ENCODE measurements at regions not wholly inside any gene's neighbourhood (a gene's known extent, or its start where the extent isn't known, plus 50 kb on each side); places are given as distances from the start of the nearest gene placed in this dataset.
"Not testable (repeated sequence)": the region's sequence is repeated elsewhere in the genome, so short reads cannot be mapped to it uniquely, and the experiment has no call there.

- DNase-seq (ENCODE audit: low read depth in 1 of 2, low spot score in 1 of 2) = no peak
- H3K27ac ChIP-seq = no peak overlapping the region
- TF ChIP-seq CTCF (IDR thresholded peaks at IDR 0.05; ENCODE audit: low read depth, low read length) = no peak
- no peak overlapping the region for H3K4me3 ChIP-seq
- no peaks in the 10 kb centered on the region for H3K4me1 ChIP-seq (ENCODE audit: low read depth)
- no peaks in the 10 kb centered on the region for H3K36me3 ChIP-seq
- no peaks in the 10 kb centered on the region for H3K27me3 ChIP-seq
- H3K9me3 ChIP-seq (ENCODE audit: low read depth) = no peaks in the 10 kb centered on the region
These were observed 75.0 kb upstream of the XPA start for GRCh38 chr9:97772145-97772544.

GRCh38 chr9:97773091-97773490 lies 76.0 kb upstream of the XPA start:
- no peaks in the 10 kb centered on the region for H3K4me1 ChIP-seq (ENCODE audit: low read depth)
- H3K27ac ChIP-seq = no peak overlapping the region
- no peaks in the 10 kb centered on the region for H3K27me3 ChIP-seq
- H3K9me3 ChIP-seq (ENCODE audit: low read depth) = no peaks in the 10 kb centered on the region
- TF ChIP-seq CTCF (IDR thresholded peaks at IDR 0.05; ENCODE audit: low read depth, low read length) = no peak
- no peak overlapping the region for H3K4me3 ChIP-seq
- DNase-seq (ENCODE audit: low read depth in 1 of 2, low spot score in 1 of 2) = no peak
- no peaks in the 10 kb centered on the region for H3K36me3 ChIP-seq

GRCh38 chr9:97773723-97774122 lies 76.6 kb upstream of the XPA start:
- no peaks in the 10 kb centered on the region for H3K27me3 ChIP-seq
- no peak for TF ChIP-seq CTCF (IDR thresholded peaks at IDR 0.05; ENCODE audit: low read depth, low read length)
- H3K36me3 ChIP-seq = no peaks in the 10 kb centered on the region
- DNase-seq (ENCODE audit: low read depth in 1 of 2, low spot score in 1 of 2) = peak in 1 of 2 donors; percentile 55
- no peak overlapping the region for H3K4me3 ChIP-seq
- no peaks in the 10 kb centered on the region for H3K9me3 ChIP-seq (ENCODE audit: low read depth)
- H3K27ac ChIP-seq = no peak overlapping the region
- no peaks in the 10 kb centered on the region for H3K4me1 ChIP-seq (ENCODE audit: low read depth)

GRCh38 chr9:97774673-97775072 lies 77.5 kb upstream of the XPA start:
- no peak overlapping the region for H3K27ac ChIP-seq
- no peaks in the 10 kb centered on the region for H3K4me1 ChIP-seq (ENCODE audit: low read depth)
- H3K4me3 ChIP-seq = no peak overlapping the region
- no peaks in the 10 kb centered on the region for H3K27me3 ChIP-seq
- no peaks in the 10 kb centered on the region for H3K9me3 ChIP-seq (ENCODE audit: low read depth)
- no peaks in the 10 kb centered on the region for H3K36me3 ChIP-seq
- TF ChIP-seq CTCF (IDR thresholded peaks at IDR 0.05; ENCODE audit: low read depth, low read length) = no peak
- DNase-seq (ENCODE audit: low read depth in 1 of 2, low spot score in 1 of 2) = no peak

- H3K36me3 ChIP-seq; H3K4me1 ChIP-seq (ENCODE audit: low read depth); H3K27ac ChIP-seq; H3K27me3 ChIP-seq; DNase-seq (ENCODE audit: low read depth in 1 of 2, low spot score in 1 of 2); H3K4me3 ChIP-seq; H3K9me3 ChIP-seq (ENCODE audit: low read depth): not testable (repeated sequence)
These were observed 74.3 kb upstream of the FOXE1 start for GRCh38 chr9:97778740-97779139.

GRCh38 chr9:97779608-97780007 lies 73.4 kb upstream of the FOXE1 start:
- Histone ChIP-seq H3K4me1 (ENCODE audit: low read depth) (no peaks in the 10 kb centered on the region), H3K36me3 (no peaks in the 10 kb centered on the region), H3K4me3 (no peak overlapping the region), H3K9me3 (ENCODE audit: low read depth) (no peaks in the 10 kb centered on the region), H3K27ac (no peak overlapping the region), H3K27me3 (peaks cover 6% of the 10 kb centered on the region)
- no peak for DNase-seq (ENCODE audit: low read depth in 1 of 2, low spot score in 1 of 2)
- TF ChIP-seq CTCF (IDR thresholded peaks at IDR 0.05; ENCODE audit: low read depth, low read length) = no peak
